Breast epithelium (tissue), 3 donors: ENCODE measurements at regions not wholly inside any gene's neighbourhood (a gene's known extent, or its start where the extent isn't known, plus 50 kb on each side); places are given as distances from the start of the nearest gene placed in this dataset.

ENCODE experiments used
- CTCF ChIP-seq, 3 donors: fragments of 450-650 bp; IDR thresholded peaks; one replicate each; pipeline ENCODE4 v1.5.1; 2016 to 2017; ENCODE audit warnings: antibody characterized with exemption in 3 of 3, mild to moderate bottlenecking in 3 of 3, moderate library complexity in 3 of 3
- POLR2A ChIP-seq: fragments of 450-650 bp; IDR thresholded peaks from one replicate; pipeline ENCODE4 v1.6.1; 2016; ENCODE audit warnings: antibody characterized with exemption, mild to moderate bottlenecking, moderate library complexity
- POLR2AphosphoS5 ChIP-seq, 3 donors: sonication (generic); formaldehyde crosslinking; IDR thresholded peaks; one replicate each; pipeline ENCODE4 v1.6.1; 2017; ENCODE audit warnings: antibody characterized with exemption in 3 of 3

DNA sequence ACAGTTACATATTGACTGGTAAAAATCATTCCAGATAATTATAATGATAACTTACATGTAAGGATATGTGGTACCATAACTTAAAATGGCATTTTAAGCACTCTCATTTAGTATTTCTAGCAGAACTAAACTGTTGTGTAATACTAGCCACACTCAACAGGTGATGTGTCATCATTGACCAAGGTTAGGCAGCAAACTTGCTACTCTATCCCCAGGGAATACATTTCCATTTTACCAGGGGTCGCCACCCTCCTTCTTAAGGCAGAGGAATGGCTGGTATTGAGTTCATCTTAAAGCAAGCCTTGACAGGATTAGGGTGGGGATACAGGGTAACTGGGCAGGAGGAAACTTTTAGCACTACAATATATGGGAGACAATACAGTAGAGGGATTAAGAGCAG, 259.8 kb upstream of the CAMK1G start:
- TF ChIP-seq CTCF (IDR thresholded peaks at IDR 0.05) = no peak
- no peak for TF ChIP-seq POLR2AphosphoS5 (IDR thresholded peaks at IDR 0.05)
- no peak for TF ChIP-seq POLR2A
